Left cardiac atrium (tissue), 4 donors: ENCODE measurements at regions not wholly inside any gene's neighbourhood (a gene's known extent, or its start where the extent isn't known, plus 50 kb on each side); places are given as distances from the start of the nearest gene placed in this dataset.
"Not testable (repeated sequence)": the region's sequence is repeated elsewhere in the genome, so short reads cannot be mapped to it uniquely, and the experiment has no call there.

Experiments used
- ATAC-seq, 2 donors: fragments of 200-7000 bp; cut with Tn5 transposase; one replicate each; pipeline ENCODE4 v1.9.1; 2020; ENCODE audit warnings: mild to moderate bottlenecking in 2 of 2, moderate library complexity in 2 of 2
- DNase-seq: peaks from one replicate; pipeline ENCODE4 v3.0.0-alpha.2; 2020
- intact Hi-C, 2 donors: fragments of 100-400 bp; cut with DNase I; formaldehyde crosslinking; loops; one replicate each; pipeline versions ENCODE4 v1.14.1 to v1.15.1; 2022 to 2023
- donor health status: DM: no; HTN: yes; CAD: no.
- donor health status: DM: no; HTN: yes; CAD: no; lungs with severe emphysema.
- donor health status: DM: yes; HTN: yes; CAD: no.
- donor health status: Dilated cardiomyopathy.

DNA sequence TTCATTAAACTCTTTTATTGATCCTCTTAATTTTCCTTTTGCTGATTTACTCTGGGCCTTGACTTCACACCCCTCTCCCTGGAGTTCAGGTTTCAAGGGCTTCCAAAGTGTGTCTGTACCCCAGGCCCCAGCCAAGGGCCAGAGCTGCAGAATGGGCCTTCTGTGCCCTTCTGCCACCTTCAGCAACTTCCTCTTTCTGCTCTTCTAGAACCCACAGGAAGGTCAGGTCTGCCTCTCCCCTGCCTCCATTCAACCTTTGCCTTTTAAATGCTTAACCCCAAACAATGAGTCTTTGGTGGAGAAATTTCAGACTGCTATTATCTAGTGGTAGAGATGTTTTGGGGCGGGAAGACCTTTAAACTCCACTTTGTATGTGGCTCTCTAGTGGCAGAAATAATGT lies 63.1 kb downstream of the TSN start:
- DNase-seq (no peak), ATAC-seq (no peak)
- intact Hi-C loops, result loop anchor here in 1 of 2 donors (10.0 kb wide), 1 partner anchor 156 kb away; no protein-coding TSS in a partner anchor

DNA sequence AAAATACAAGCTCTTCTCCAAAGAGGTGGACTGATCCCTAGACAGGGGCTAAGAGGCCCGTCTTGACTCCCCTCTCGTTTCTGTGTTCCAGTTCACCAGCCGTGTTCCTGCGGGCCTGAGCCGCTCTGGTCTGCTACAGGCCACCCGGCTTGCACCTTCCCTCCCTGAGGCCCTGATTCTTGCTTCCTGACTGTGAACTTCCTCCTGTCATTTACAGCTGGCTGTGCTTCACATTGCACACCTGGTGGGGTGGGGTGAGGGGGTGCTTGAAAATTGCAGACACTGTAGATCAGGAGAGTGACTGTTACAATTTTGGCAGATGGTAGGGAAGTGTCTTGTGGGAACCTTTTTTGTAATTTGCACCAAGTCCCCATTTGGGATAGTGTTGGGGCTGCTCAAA lies 64.4 kb downstream of the TSN start:
- intact Hi-C loops, result loop anchor here in 1 of 2 donors (10.0 kb wide), 1 partner anchor 155 kb away; no protein-coding TSS in a partner anchor
- DNase-seq, result no peak
- no peak for ATAC-seq

DNA sequence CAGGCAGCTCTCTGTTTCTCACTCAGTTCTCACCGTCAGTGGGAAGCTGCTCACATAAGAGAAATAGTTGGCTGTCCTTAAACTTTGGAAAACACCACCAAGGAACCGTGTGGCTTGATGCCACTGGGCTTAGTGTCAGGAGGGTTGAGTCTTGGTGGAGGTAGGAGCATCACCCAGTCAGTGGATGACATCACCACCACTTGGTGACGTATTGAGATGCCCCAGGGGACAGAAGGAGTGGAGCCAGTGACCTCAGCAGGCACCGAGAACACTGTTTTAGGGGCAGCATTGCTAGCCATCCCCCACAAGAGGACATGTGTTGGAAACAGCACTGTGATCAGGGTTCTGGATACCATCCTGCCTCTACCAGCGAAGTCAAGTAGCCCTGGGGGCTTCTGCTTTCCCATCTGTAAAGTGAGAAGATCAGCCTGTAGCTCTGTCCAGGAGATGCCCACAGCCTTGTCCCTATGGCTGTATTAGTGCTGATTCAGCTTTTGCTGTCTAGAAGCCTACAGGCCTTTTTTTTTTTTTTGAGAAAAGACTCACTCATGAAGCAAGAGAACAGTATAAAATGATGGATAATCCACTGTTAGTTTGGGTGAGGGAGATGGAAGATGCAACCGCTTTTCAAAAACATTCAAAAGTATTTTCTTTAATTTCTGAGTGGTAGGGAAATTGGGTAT lies 66.2 kb downstream of the TSN start:
- DNase-seq (no peak), ATAC-seq (no peak)
- intact Hi-C loops, result no loop called here

DNA sequence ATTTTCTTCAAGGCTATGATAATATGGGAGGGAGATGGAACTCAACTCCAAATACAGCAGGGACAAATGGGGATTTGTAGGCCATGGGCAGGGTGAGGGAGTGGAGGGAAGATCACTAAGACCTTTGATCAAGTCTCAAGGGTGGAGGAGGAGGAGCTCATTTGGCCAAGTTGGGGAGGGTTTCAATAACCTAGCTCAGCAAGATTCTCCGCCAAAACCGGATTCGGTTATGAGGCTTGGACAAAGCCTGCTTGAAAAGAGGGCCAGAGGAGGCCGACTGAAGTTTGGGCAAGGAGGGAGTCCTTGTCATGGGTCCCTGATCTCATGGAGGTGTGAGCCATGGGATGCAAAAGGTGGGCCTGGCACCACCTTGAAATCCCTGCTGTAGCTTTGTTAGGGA lies 68.8 kb downstream of the TSN start:
- ATAC-seq (no peak), DNase-seq (no peak)
- intact Hi-C loops, result no loop called here

DNA sequence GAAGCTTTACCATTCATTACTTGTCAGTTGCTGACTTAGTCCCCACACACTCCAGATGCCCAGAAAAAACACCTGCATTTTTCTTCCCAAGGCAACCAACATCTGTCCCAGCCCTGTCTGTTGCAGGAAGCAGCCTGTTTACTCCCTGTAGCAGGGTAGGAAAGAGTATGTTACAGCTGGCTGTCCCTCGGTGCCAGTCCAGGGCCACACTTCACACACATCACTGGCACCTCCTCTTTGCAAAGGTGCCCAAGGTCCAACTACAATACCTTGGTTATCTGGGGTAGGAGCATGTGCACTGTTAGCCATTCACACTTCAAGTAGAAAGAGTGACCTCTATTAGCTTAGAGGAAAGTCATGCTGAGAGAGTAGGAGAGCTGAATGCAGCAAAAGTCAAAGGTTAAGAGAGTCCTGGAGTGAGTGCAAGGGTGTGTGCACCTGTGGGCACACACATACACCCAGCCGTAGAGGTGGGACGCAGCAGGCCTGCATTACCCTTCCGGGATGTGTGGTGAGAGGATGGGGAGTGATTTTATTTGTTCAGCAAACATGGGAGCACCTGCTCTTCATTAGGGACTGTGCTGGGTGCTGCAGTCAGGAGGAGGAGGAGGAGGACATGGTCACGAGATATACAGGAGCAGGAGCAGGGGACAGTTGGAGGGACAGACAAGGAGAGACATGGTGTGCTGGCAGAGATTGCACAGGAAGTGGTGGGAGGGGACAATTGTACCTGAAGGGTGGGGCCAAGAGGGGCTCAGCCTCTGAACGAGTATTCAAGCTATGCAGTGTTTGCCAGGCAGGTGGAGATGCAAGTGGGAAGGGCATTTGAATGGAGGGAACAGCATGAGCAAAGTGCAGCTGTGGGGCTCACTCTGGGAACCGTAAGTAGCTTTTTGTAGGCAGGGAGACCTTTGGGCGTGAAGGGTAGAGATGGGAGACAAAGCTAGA lies 69.8 kb downstream of the TSN start:
- intact Hi-C loops, result no loop called here

DNA sequence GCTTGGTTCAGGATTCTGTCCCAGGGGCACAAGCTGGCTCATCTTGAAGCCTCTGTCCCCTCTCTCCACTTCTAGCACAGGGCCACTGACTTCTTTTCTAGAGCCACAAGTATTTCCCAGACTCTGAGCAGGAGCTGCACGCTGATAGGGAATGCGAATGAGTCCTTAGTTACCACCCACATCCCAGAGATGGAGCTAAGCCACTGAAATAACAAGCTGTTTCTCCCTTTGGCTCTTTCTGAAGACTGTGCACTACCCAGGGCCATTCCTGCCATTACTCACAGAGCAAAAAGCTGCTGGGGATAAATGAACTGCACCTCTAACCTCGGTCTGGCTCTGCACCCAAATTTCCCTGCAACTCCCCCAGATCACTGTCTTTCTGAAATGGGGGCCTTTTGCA lies 70.6 kb downstream of the TSN start:
- ATAC-seq, result peak; percentile 50 to 88
- intact Hi-C loops, result no loop called here
- DNase-seq, result no peak

More for the DNA sequence above, 69.8 kb downstream of the TSN start:
- DNase-seq (no peak), ATAC-seq (no peak)

DNA sequence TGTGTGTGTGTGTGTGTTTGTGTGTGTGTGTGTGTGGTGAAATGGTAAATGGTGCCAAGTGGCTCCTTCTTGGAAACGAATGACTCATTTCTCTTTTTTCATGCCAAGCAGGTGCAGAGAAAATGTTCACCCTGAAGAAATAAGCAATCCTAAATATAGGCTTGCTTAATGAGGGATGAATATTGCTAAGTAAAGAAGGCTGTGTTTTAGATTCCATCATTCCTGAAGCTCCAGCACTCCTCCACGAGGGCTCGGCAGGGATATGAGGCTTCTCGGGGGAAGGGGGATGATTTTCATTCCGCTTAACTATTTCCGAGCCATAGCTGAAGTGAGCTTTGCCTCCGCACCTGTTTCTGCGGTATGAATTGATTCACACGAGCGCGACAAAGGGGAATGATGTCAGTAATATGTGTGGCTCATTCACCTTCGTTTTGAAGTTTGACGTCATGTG lies 72.9 kb downstream of the TSN start:
- no peak for ATAC-seq
- intact Hi-C loops, result no loop called here
- no peak for DNase-seq

DNA sequence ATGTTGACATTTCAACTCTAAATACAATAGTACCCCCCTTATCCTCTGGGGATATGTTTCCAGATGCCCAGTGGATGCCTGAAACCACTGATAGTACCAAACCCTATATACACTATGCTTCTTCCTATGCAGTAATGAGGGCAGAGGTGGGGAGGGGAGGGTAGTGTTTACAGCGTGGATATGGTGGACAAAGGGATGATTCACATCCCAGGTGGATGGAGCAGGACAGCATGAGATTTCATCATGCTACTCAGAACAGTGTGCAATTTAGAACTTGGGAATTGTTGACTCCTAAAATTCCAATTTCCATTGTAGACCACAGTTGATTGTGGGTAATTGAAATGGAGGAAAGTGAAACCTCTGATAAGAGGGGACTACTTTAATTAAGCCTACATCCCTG lies 75.4 kb downstream of the TSN start:
- DNase-seq (no peak), ATAC-seq (no peak)
- intact Hi-C loops, result no loop called here

DNA sequence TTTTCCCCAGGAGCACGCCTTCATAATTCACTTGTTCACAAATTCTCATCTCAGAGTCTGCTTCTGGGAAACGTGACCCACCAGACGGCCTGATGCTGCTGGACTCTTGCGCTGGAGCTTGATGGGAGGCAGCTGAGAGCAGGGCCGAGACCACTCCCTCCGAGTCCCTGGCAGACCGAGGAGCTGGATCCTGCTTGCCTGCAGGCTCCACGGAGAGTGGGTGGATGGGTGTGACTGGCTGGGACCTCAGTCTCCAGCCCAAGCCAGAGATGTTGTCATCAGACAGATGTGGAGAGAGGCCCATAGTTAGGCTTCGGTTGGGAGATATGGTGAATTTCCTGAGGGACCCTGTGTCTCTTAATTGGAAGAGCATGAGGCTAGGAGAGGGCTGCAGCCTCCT lies 76.4 kb downstream of the TSN start:
- intact Hi-C loops, result no loop called here
- ATAC-seq, result peak; percentile 67 to 93
- DNase-seq, result peak; percentile 81

DNA sequence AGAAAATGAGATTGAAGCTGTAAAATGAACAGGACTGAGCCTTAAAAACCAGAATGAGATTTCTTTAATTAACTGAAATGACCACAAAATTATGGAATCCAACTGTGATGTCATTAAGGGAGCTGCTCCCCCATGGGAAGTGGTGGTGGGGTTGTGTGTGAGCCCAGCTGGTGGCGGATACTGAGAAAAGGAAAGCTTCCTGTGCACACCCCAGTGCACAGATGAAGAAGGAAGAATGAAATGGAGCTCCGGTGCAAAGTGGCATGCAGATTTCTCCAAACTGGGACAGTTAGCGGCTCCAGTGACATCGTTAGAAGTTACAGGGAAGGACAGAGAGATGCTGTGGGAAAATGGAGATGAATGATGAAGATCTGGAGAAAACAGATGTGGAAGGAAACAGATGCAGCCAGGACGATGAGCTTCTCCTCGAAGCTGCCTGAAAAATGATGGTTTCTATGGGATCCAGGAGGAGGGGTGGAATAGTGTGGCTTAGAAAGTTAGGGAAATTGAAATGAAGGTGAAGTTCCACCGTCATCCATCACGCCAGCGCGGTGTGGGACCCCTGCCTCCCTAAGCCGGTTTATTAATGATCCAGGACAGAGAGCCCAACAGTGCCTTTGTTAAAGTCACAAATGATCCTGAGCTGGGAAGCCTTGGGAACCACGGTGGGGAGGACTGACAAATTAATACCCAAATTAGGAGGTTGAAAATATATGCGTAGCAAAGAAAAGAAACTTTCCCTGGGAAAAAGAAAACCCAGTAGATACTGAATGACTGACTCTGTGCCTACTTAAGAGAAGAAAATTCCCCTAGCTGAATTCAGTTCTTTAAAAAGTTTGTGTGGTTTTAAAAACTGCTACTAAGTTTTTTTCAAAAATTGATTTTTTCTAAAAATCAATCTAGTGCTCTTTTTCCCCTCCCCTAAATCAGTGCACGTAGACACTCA lies 77.2 kb downstream of the TSN start:
- ATAC-seq (peak in 1 of 2 donors; percentile 59), DNase-seq (no peak)
- intact Hi-C loops, result no loop called here

DNA sequence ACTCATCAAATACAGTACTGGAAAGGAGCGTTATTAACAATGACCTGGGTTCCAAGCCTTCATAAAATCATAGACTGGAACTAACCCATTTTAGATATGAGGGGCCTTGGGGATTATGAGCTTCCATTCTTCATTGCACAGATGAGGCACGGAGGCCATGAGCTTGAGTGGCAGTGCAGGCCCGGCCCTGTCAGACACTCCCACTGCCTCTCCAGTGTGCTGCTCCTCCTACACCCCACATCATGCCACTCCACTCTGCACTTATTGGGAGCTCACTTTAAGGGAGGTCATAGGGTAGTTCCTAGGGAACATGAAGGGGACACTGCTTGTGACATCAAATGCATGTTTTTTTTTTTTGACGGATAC lies 77.9 kb downstream of the TSN start:
- DNase-seq (no peak), ATAC-seq (peak in 1 of 2 donors; percentile 10)
- intact Hi-C loops, result no loop called here

DNA sequence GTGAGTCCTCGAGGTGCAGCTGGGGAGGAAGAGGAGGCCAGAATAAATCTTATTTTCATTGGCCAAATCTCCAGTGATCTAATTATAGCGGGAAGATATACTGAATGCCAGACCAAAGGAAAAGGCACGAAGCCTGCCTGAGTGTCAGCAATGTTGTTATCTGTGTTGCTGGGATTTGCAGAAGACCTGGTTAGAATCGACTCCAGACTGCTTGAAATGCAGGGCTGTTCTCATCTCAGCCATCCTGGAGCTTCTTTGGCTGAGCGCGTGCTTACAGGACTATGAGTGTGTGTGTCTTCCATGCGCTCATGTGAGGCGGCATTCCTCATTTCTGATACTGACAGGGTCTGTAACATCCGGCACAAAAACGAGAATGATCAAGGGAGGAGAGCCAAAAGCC lies 81.2 kb downstream of the TSN start:
- DNase-seq (no peak), ATAC-seq (peak in 1 of 2 donors; percentile 19)
- intact Hi-C loops, result no loop called here

DNA sequence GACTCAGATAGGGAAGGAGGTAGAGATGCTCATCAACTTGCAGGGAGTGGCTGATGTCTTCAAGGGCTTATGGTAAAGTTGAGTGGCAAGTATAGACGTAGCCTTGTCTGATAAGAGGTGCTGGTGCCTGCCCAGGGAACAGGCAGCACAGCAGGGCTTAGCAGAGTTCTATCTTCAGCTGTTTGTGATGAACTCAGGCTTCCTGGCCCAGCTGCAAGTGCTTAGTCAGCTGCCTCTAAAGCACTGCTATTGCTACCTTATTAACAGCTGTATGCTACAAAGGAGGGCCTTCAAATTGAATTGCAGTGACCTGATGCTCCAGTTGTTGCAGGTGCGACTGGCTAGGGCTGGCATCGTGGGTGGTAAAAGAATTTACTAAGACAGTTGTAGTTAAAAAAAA lies 82.1 kb downstream of the TSN start:
- no peak for DNase-seq
- peak in 1 of 2 donors; percentile 62 for ATAC-seq

DNA sequence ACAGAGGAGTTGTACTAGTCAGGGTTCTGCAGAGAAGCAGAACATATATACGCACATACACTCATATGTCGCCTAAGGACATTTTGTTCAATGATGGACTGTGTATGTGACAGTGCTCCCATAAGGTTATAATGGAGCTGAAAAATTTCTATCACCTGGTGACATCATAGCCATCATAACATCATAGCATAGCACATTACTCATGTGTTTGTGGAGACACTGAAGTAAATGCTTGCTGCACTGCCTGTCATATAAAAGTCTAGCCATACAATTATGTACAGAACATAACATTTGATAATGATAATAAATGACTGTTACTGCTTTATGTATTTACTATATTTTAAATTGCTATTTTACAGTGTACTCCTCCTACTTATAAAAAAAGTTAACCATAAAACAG lies 83.1 kb downstream of the TSN start:
- intact Hi-C loops, result no loop called here
- no peak for DNase-seq
- no peak for ATAC-seq

More for the DNA sequence above, 82.1 kb downstream of the TSN start:
- intact Hi-C loops, result no loop called here

DNA sequence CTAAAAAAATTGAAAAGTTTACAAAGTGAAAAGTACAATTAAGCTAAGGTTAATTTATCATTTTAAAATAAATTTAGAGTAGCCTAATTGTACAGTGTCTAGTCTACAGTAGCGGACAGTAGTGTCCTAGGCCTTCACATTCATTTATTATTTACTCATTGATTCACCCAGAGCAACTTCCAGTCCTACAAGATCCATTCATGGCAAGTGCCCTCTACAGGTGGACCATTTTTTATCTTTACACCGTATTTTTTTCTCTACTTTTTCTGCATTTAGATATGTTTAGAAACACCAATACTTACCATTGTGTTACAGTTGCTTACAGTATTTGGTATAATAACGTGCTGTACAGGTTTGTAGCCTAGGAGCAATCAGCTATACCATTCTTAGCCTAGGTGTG lies 84.1 kb downstream of the TSN start:
- DNase-seq (no peak), ATAC-seq (no peak)
- intact Hi-C loops, result no loop called here

DNA sequence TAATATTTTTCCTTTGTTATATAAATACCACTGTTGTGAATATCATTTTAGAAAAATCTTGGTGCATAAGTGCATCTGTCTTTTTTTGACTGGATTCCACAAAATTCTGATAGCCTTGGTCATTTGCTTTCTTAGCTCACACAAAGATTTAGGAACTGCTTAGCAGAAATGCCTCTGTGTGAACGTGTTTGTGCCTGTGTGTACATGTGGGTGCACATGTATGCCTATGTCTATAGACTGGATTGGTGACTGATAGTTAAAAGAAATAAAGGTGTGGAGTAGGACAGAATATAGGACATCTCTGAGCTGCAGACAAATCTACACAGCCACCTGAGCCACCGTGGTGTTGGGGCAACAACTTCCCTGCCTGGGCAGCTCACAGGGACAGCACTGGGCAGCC lies 93.8 kb downstream of the TSN start:
- no peak for DNase-seq
- ATAC-seq, result no peak
- intact Hi-C loops, result no loop called here

DNA sequence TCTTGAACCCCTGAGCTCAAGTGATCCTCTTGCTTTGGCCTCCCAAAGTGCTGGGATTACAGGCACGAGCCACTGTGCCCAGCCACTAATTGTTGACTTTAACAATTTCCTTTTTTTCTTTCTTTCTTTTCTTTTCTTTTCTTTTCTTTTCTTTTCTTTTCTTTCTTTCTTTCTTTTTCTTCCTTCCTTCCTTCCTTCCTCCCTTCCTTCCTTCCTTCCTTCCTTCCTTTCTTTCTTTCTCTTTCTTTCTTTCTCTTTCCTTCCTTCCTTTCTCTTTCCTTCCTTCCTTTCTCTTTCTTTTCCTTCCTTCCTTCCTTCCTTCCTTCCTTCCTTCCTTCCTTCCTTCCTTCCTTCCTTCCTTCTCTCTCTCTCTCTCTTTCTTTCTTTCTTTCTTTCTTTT lies 97.7 kb downstream of the TSN start:
- ATAC-seq, intact Hi-C loops, DNase-seq: not testable (repeated sequence)

DNA sequence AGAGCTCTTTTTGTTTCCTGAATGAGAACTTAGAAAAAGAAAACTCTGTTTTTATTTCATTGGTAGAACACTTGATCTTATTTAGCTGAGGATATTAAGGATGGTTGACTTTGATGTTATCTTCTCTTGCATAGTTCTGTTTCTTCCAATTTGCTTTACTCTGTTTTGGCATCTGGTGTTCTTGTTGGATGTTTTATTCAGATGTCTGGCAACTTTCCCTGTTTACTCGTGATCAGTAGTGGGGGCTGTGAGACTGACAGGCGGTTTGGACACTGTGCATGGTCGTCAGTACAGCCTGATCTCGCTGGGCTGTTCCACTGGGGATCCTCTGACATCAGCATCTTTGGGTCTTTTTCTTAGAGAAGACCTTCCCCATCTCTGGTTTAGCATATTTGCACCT lies 100.1 kb downstream of the TSN start:
- intact Hi-C loops, result no loop called here
- peak in 1 of 2 donors; percentile 42 for ATAC-seq
- no peak for DNase-seq

DNA sequence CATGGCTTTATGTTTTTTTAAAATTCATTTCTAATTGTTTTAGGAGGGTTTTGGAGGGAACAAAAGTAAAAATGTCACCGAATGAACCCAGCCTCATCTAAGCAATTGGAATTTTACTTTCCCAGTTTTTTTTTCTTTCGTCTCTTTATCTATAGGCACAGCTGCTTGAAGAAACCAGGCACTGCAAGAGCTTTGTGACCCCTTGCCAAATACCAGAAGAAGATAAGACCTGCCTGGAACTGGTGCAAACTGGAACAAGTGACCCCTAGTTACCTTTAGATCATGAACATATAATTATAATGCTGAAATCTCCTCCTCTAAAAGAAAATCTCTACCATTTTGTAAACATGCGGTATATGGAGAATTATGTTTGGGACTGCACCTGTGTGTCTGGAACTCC lies 100.9 kb downstream of the TSN start:
- intact Hi-C loops, result no loop called here
- DNase-seq, result no peak
- ATAC-seq, result peak in 1 of 2 donors; percentile 69
